WTC11 (cell line): ENCODE measurements at regions not wholly inside any gene's neighbourhood (a gene's known extent, or its start where the extent isn't known, plus 50 kb on each side); places are given as distances from the start of the nearest gene placed in this dataset.

Experiments used
- ATAC-seq: fragments of 200-7000 bp; cut with Tn5 transposase; 2 replicates; pipeline ENCODE4 v1.10.0; 2021; ENCODE audit warnings: mild to moderate bottlenecking, moderate library complexity
- CTCF ChIA-PET: fragments of 300-600 bp; sonication (Branson Sonifier 250); formaldehyde crosslinking; loops from one replicate; lab custom pipeline; 2021; ENCODE audit warnings: antibody characterized with exemption; lab: Charles Lee
- POLR2A ChIA-PET: fragments of 350-600 bp; sonication (Branson Sonifier 250); formaldehyde crosslinking; loops from one replicate; lab custom pipeline; 2021; ENCODE audit warnings: antibody characterized with exemption; lab: Charles Lee
- DNase-seq: peaks from one replicate; pipeline ENCODE4 v3.0.0; 2021; ENCODE audit warnings: low spot score
- H3K27ac Mint-ChIP-seq: 2 replicates; pipeline ENCODE4 v1.8.0; 2021; ENCODE audit warnings: mixed read lengths
- H3K27me3 Mint-ChIP-seq: 2 replicates; pipeline ENCODE4 v1.8.0; 2021; ENCODE audit warnings: low read depth, mild to moderate bottlenecking, moderate library complexity, mixed read lengths
- H3K36me3 Mint-ChIP-seq: 2 replicates; pipeline ENCODE4 v1.8.0; 2021; ENCODE audit warnings: mixed read lengths
- H3K4me1 Mint-ChIP-seq: 2 replicates; pipeline ENCODE4 v1.8.0; 2022; ENCODE audit warnings: mixed read lengths
- H3K4me3 Mint-ChIP-seq: 2 replicates; pipeline ENCODE4 v1.8.0; 2021; ENCODE audit warnings: mild to moderate bottlenecking, moderate library complexity, mixed read lengths
- H3K9me3 Mint-ChIP-seq: 2 replicates; pipeline ENCODE4 v1.8.0; 2021; ENCODE audit warnings: mixed read lengths
- ATF2 ChIP-seq: sonication (generic); formaldehyde crosslinking; IDR thresholded peaks from 2 replicates; pipeline ENCODE4 v1.8.1; 2022; ENCODE audit warnings: low read depth, missing genetic modification reagents, borderline replicate concordance
- CDX4 ChIP-seq: fragments of 250-450 bp; sonication (Bioruptor Pico); IDR thresholded peaks from 2 replicates; pipeline ENCODE4 v1.9.0; 2021; ENCODE audit warnings: moderate library complexity, mild to moderate bottlenecking, inconsistent platforms, borderline replicate concordance
- CREB1 ChIP-seq: sonication (generic); formaldehyde crosslinking; IDR thresholded peaks from 2 replicates; pipeline ENCODE4 v1.8.0; 2023; ENCODE audit warnings: mild to moderate bottlenecking, missing genetic modification reagents
- GRHL2 ChIP-seq: fragments of 250-450 bp; sonication (Bioruptor Pico); IDR thresholded peaks from 2 replicates; pipeline ENCODE4 v1.8.0; 2022; ENCODE audit warnings: mild to moderate bottlenecking, moderate library complexity; ENCODE audit not compliant: insufficient replicate concordance, severe bottlenecking
- HMGA2 ChIP-seq: fragments of 250-450 bp; sonication (Bioruptor Pico); IDR thresholded peaks from 2 replicates; pipeline ENCODE4 v1.4.0; 2021; ENCODE audit warnings: mild to moderate bottlenecking, moderate library complexity
- KAT7 ChIP-seq: sonication (generic); formaldehyde crosslinking; IDR thresholded peaks from 2 replicates; pipeline ENCODE4 v1.8.1; 2023; ENCODE audit warnings: missing genetic modification reagents, mild to moderate bottlenecking, borderline replicate concordance
- MLX ChIP-seq: sonication (generic); formaldehyde crosslinking; IDR thresholded peaks from 2 replicates; pipeline ENCODE4 v1.8.1; 2023; ENCODE audit warnings: mild to moderate bottlenecking, missing genetic modification reagents, moderate library complexity
- MXD4 ChIP-seq: fragments of 250-450 bp; sonication (Bioruptor Pico); IDR thresholded peaks from 2 replicates; pipeline ENCODE4 v1.8.0; 2021; ENCODE audit warnings: mild to moderate bottlenecking, moderate library complexity, borderline replicate concordance
- MYBL2 ChIP-seq: sonication (generic); formaldehyde crosslinking; IDR thresholded peaks from 2 replicates; pipeline ENCODE4 v1.8.1; 2023; ENCODE audit warnings: mild to moderate bottlenecking, moderate library complexity, missing genetic modification reagents
- NR1H2 ChIP-seq: sonication (generic); formaldehyde crosslinking; IDR thresholded peaks from 2 replicates; pipeline ENCODE4 v1.9.0; 2021; ENCODE audit warnings: mild to moderate bottlenecking, moderate library complexity, missing genetic modification reagents
- OVOL2 ChIP-seq: fragments of 250-450 bp; sonication (Bioruptor Pico); IDR thresholded peaks from 2 replicates; pipeline ENCODE4 v1.9.0; 2021; ENCODE audit warnings: mild to moderate bottlenecking, borderline replicate concordance
- PREB ChIP-seq: sonication (generic); formaldehyde crosslinking; IDR thresholded peaks from 2 replicates; pipeline ENCODE4 v1.8.1; 2022; ENCODE audit warnings: mild to moderate bottlenecking, missing genetic modification reagents, moderate library complexity, borderline replicate concordance
- SMAD4 ChIP-seq: sonication (generic); formaldehyde crosslinking; IDR thresholded peaks from 2 replicates; pipeline ENCODE4 v1.8.0; 2022; ENCODE audit warnings: mild to moderate bottlenecking, missing genetic modification reagents
- ZNF219 ChIP-seq: sonication (generic); formaldehyde crosslinking; IDR thresholded peaks from 2 replicates; pipeline ENCODE4 v1.8.0; 2023; ENCODE audit warnings: missing genetic modification reagents, mild to moderate bottlenecking, borderline replicate concordance
- ZNF232 ChIP-seq: sonication (generic); formaldehyde crosslinking; IDR thresholded peaks from 2 replicates; pipeline ENCODE4 v1.8.0; 2022; ENCODE audit warnings: mild to moderate bottlenecking, missing genetic modification reagents
- ZNF263 ChIP-seq: sonication (generic); formaldehyde crosslinking; IDR thresholded peaks from 2 replicates; pipeline ENCODE4 v1.8.1; 2022; ENCODE audit warnings: low read depth, mild to moderate bottlenecking, moderate library complexity, missing genetic modification reagents
- ZNF416 ChIP-seq: fragments of 250-450 bp; sonication (Bioruptor Pico); IDR thresholded peaks from 2 replicates; pipeline ENCODE4 v1.9.0; 2021; ENCODE audit warnings: mild to moderate bottlenecking, inconsistent platforms
- ZNF532 ChIP-seq: fragments of 250-450 bp; sonication (Bioruptor Pico); IDR thresholded peaks from 2 replicates; pipeline ENCODE4 v1.9.0; 2021; ENCODE audit warnings: mild to moderate bottlenecking, borderline replicate concordance
- ZSCAN18 ChIP-seq: fragments of 250-450 bp; sonication (Bioruptor Pico); IDR thresholded peaks from 2 replicates; pipeline ENCODE4 v2.1.2; 2022; ENCODE audit warnings: mild to moderate bottlenecking, moderate library complexity

- CTCF ChIA-PET, result no interaction called here
Measured at GRCh38 chr9:108316066-108316465, 539.7 kb downstream of the ACTL7B start.

More at GRCh38 chr9:108316066-108316465, 539.7 kb downstream of the ACTL7B start:
- DNase-seq (no peak), ATAC-seq (no peak)
- no peak overlapping the region for H3K4me3 Mint-ChIP-seq
- peaks cover 9% of the 10 kb centered on the region; the same call in 1 of the 2 replicates for H3K36me3 Mint-ChIP-seq
- POLR2A ChIA-PET, result no interaction called here
- peaks cover 24% of the 10 kb centered on the region for H3K9me3 Mint-ChIP-seq
- TF ChIP-seq ZNF416 (CRISPR knock-in tag) (no peak), ZNF232 (CRISPR knock-in tag) (no peak), KAT7 (CRISPR knock-in tag) (no peak), GRHL2 (CRISPR knock-in tag) (no peak), HMGA2 (no peak), OVOL2 (CRISPR knock-in tag) (no peak), NR1H2 (no peak), ZNF532 (no peak), SMAD4 (no peak), ZSCAN18 (CRISPR knock-in tag) (no peak), ZNF263 (CRISPR knock-in tag) (no peak), CDX4 (CRISPR knock-in tag) (no peak), ATF2 (CRISPR knock-in tag) (no peak), ZNF219 (no peak), MXD4 (CRISPR knock-in tag) (no peak), PREB (CRISPR knock-in tag) (no peak), CREB1 (CRISPR knock-in tag) (no peak), MLX (CRISPR knock-in tag) (no peak), MYBL2 (CRISPR knock-in tag) (no peak)
- H3K27me3 Mint-ChIP-seq, result no peaks in the 10 kb centered on the region; the same call in 1 of the 2 replicates
- H3K4me1 Mint-ChIP-seq, result peaks cover 4% of the 10 kb centered on the region; the same call in 1 of the 2 replicates
- no peak overlapping the region for H3K27ac Mint-ChIP-seq
